ENCODE measurements at regions not wholly inside any gene's neighbourhood (a gene's known extent, or its start where the extent isn't known, plus 50 kb on each side); places are given as distances from the start of the nearest gene placed in this dataset.

- H3K4me3 ChIP-seq (ENCODE audit: control insufficient read depth, low read depth, low read length): no peak overlapping the region
Measured at GRCh38 chr4:96146686-96147085, 306.8 kb downstream of the PDHA2 start.

DNA sequence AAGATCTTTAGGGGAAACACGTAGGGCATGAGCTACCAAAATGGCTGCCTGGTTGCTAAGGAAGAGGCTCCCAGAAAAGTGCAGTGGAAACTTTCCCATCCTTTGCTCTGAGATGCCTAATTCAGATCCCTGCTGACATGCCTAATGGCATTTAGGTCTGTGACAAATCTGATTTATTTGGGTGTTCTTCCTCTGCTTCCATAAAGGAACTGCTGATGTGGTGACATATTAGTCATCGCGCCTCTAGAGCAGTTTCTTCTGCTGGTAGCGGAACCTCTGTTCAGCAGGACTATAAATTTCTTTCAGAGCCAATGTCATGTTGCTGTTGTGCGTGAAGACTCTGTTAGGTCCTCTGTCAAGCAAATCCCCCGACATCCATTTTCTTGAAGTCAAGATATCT lies 310.0 kb downstream of the PDHA2 start:
- no peak for DNase-seq (ENCODE audit: low read depth)
- TF ChIP-seq, protein P1, sequence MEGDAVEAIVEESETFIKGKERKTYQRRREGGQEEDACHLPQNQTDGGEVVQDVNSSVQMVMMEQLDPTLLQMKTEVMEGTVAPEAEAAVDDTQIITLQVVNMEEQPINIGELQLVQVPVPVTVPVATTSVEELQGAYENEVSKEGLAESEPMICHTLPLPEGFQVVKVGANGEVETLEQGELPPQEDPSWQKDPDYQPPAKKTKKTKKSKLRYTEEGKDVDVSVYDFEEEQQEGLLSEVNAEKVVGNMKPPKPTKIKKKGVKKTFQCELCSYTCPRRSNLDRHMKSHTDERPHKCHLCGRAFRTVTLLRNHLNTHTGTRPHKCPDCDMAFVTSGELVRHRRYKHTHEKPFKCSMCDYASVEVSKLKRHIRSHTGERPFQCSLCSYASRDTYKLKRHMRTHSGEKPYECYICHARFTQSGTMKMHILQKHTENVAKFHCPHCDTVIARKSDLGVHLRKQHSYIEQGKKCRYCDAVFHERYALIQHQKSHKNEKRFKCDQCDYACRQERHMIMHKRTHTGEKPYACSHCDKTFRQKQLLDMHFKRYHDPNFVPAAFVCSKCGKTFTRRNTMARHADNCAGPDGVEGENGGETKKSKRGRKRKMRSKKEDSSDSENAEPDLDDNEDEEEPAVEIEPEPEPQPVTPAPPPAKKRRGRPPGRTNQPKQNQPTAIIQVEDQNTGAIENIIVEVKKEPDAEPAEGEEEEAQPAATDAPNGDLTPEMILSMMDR (conservative IDR thresholded peaks at IDR 0.05; ENCODE audit: control insufficient read depth, insufficient read depth, low read depth, low read length): no peak
- no peak overlapping the region for H3K4me3 ChIP-seq (ENCODE audit: control insufficient read depth, low read depth, low read length)

More at GRCh38 chr4:96146686-96147085, 306.8 kb downstream of the PDHA2 start:
- TF ChIP-seq, protein P1 (conservative IDR thresholded peaks at IDR 0.05; ENCODE audit: control insufficient read depth, insufficient read depth, low read depth, low read length): no peak
- no peak for DNase-seq (ENCODE audit: low read depth)

GRCh38 chr4:96150466-96150865 lies 310.6 kb downstream of the PDHA2 start:
- no peak overlapping the region for H3K4me3 ChIP-seq (ENCODE audit: control insufficient read depth, low read depth, low read length)
- no peak for DNase-seq (ENCODE audit: low read depth)
- TF ChIP-seq, protein P1 (conservative IDR thresholded peaks at IDR 0.05; ENCODE audit: control insufficient read depth, insufficient read depth, low read depth, low read length): no peak

GRCh38 chr4:96152824-96153223 lies 312.9 kb downstream of the PDHA2 start:
- H3K4me3 ChIP-seq (ENCODE audit: control insufficient read depth, low read depth, low read length): no peak overlapping the region
- no peak for DNase-seq (ENCODE audit: low read depth)
- TF ChIP-seq, protein P1 (conservative IDR thresholded peaks at IDR 0.05; ENCODE audit: control insufficient read depth, insufficient read depth, low read depth, low read length): no peak

DNA sequence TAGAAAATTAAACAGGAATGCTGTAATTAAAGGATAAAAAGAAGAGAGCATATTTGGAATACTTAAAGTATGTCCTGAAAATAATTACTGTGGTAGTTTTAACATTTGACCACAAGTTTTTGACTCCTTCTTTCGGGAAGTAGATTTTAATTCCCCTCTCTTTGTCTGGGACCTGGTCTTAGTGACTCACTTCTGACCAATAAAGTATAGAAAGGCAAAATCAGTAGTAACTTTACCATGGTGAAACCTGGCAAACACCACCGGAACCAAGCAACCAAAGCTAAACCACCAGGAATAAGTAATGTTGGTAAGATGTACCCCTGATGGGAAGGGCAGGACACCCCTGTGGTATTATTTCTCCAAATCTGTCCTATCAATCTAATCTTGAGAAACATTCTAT lies 314.8 kb downstream of the PDHA2 start:
- DNase-seq (ENCODE audit: low read depth): no peak
- no peak overlapping the region for H3K4me3 ChIP-seq (ENCODE audit: control insufficient read depth, low read depth, low read length)
- TF ChIP-seq, protein P1 (conservative IDR thresholded peaks at IDR 0.05; ENCODE audit: control insufficient read depth, insufficient read depth, low read depth, low read length): no peak

DNA sequence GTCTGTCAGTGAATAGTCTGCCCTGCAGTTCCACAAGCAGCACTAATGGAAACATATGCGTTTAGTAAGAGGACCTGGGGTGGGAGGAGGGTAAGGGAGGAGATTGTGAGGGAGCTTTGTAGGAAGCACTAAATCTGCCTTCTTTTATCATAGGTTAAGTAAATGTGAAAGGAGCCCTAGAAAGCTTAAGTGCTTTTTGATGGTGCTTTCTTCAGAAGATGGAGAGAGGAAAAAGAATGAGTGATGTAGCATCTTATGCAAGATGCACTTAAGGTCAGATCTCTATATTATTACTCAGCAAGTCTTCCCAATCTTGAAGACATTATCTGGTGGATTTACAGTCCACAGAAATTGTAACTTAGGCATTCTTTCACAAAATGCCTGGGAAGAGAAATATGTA lies 322.7 kb downstream of the PDHA2 start:
- TF ChIP-seq, protein P1 (conservative IDR thresholded peaks at IDR 0.05; ENCODE audit: control insufficient read depth, insufficient read depth, low read depth, low read length): no peak
- H3K4me3 ChIP-seq (ENCODE audit: control insufficient read depth, low read depth, low read length): no peak overlapping the region
- peak; percentile 24 for DNase-seq (ENCODE audit: low read depth)

- TF ChIP-seq, protein P1 (conservative IDR thresholded peaks at IDR 0.05; ENCODE audit: control insufficient read depth, insufficient read depth, low read depth, low read length): no peak
- peak; percentile 61 for DNase-seq (ENCODE audit: low read depth)
- H3K4me3 ChIP-seq (ENCODE audit: control insufficient read depth, low read depth, low read length): no peak overlapping the region
Measured at GRCh38 chr4:96164814-96165351, 325.0 kb downstream of the PDHA2 start.

Measured in fibroblast of mammary gland (primary cell).